ENCODE measurements at regions not wholly inside any gene's neighbourhood (a gene's known extent, or its start where the extent isn't known, plus 50 kb on each side); places are given as distances from the start of the nearest gene placed in this dataset.

GRCh38 chr20:33908868-33909267 lies 84.8 kb upstream of the RALY start:
- no CpG with 5 or more reads among the region's 6 CpGs for WGBS, 2 experiments (ENCODE audit: extremely low coverage in 2 of 2, insufficient read length in 1 of 2)
- peaks cover 30% of the 10 kb centered on the region for H3K4me1 ChIP-seq (ENCODE audit: control insufficient read depth, insufficient read depth, low read length)
- peak overlapping the region; percentile 57; the same call in 2 of the 3 replicates for H2BK15ac ChIP-seq (ENCODE audit: low read depth, low read length)
- H3K18ac ChIP-seq (ENCODE audit: low read depth, low read length): peak overlapping the region; percentile 53
- dilution Hi-C loops (cut with HindIII; ENCODE audit: low sequenced_read_pairs, unreplicated experiment) (no loop called here), intact Hi-C loops (cut with micrococcal nuclease) (loop anchor here (1.0 kb wide), 2 partner anchors 13 to 84 kb away; partner anchors contain the start of gene RALY), in situ Hi-C loops (cut with MboI; ENCODE audit: low sequenced_read_pairs) (no loop called here)
- H2AK5ac ChIP-seq (ENCODE audit: low read depth, low read length): peak overlapping the region; percentile 65
- peak overlapping the region; percentile 79 for H3K27ac ChIP-seq (ENCODE audit: insufficient read depth, low read length)
- H3K9ac ChIP-seq (ENCODE audit: low read depth, low read length): peak overlapping the region; percentile 35; the same call in 1 of the 2 replicates
- H2BK120ac ChIP-seq (ENCODE audit: low read depth, low read length): peak overlapping the region; percentile 95
- no peaks in the 10 kb centered on the region for H3K9me3 ChIP-seq (ENCODE audit: control insufficient read depth, insufficient read depth, low read length)
- H3K4me3 ChIP-seq (ENCODE audit: insufficient read depth, low read depth, low read length): no peak overlapping the region
- peak overlapping the region; percentile 80; the same call in 1 of the 2 replicates for H3K23ac ChIP-seq (ENCODE audit: low read depth, low read length)
- peak overlapping the region; percentile 63 for H2AK9ac ChIP-seq (replicated peaks; ENCODE audit: low read depth, low read length, poor library complexity)
- H2BK5ac ChIP-seq (ENCODE audit: low read depth, low read length, poor library complexity, severe bottlenecking): peak overlapping the region; percentile 94
- H3K4ac ChIP-seq (ENCODE audit: low read depth, low read length): peak overlapping the region; percentile 92
- H4K5ac ChIP-seq (ENCODE audit: low read depth, low read length): peak overlapping the region; percentile 77
- peak overlapping the region; percentile 56 to 91 for H4K8ac ChIP-seq (ENCODE audit: low read depth in 2 of 2, low read length in 2 of 2)
- CTCF ChIA-PET: interaction anchor here (0.9 kb wide), 1 partner anchor 53 kb away, joined by 6 read pairs; no protein-coding TSS in a partner anchor
- POLR2A ChIA-PET (ENCODE audit: unreplicated experiment): no interaction called here
- no peak for ATAC-seq (ENCODE audit: low read depth)
- H3K4me2 ChIP-seq (ENCODE audit: low read depth, low read length): no peak overlapping the region
- TF ChIP-seq NFE2L2 (IDR thresholded peaks at IDR 0.05; ENCODE audit: low read depth, low read length): no peak
- TF ChIP-seq MXI1 (IDR thresholded peaks at IDR 0.05; ENCODE audit: borderline replicate concordance, low read depth, low read length): no peak
- no peak for TF ChIP-seq BHLHE40 (IDR thresholded peaks at IDR 0.05; ENCODE audit: low read depth, low read length)
- TF ChIP-seq SMC3 (IDR thresholded peaks at IDR 0.05; ENCODE audit: low read depth, low read length): no peak
- TF ChIP-seq MAZ (IDR thresholded peaks at IDR 0.05; ENCODE audit: borderline replicate concordance, low read depth, low read length): no peak
- no peak for TF ChIP-seq RFX5 (IDR thresholded peaks at IDR 0.05; ENCODE audit: low read depth, low read length)
- no peak for TF ChIP-seq RCOR1 (IDR thresholded peaks at IDR 0.05; ENCODE audit: insufficient replicate concordance, low read length)
- no peak for TF ChIP-seq MAFK (IDR thresholded peaks at IDR 0.05; ENCODE audit: low read depth, low read length)
- no peak for TF ChIP-seq RAD21 (IDR thresholded peaks at IDR 0.05; ENCODE audit: low read length)
- TF ChIP-seq ELK1 (IDR thresholded peaks at IDR 0.05; ENCODE audit: borderline replicate concordance, low read depth, low read length): no peak
- TF ChIP-seq, protein P1, sequence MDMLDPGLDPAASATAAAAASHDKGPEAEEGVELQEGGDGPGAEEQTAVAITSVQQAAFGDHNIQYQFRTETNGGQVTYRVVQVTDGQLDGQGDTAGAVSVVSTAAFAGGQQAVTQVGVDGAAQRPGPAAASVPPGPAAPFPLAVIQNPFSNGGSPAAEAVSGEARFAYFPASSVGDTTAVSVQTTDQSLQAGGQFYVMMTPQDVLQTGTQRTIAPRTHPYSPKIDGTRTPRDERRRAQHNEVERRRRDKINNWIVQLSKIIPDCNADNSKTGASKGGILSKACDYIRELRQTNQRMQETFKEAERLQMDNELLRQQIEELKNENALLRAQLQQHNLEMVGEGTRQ (IDR thresholded peaks at IDR 0.05; ENCODE audit: low read depth, low read length): no peak
- TF ChIP-seq, protein P2, sequence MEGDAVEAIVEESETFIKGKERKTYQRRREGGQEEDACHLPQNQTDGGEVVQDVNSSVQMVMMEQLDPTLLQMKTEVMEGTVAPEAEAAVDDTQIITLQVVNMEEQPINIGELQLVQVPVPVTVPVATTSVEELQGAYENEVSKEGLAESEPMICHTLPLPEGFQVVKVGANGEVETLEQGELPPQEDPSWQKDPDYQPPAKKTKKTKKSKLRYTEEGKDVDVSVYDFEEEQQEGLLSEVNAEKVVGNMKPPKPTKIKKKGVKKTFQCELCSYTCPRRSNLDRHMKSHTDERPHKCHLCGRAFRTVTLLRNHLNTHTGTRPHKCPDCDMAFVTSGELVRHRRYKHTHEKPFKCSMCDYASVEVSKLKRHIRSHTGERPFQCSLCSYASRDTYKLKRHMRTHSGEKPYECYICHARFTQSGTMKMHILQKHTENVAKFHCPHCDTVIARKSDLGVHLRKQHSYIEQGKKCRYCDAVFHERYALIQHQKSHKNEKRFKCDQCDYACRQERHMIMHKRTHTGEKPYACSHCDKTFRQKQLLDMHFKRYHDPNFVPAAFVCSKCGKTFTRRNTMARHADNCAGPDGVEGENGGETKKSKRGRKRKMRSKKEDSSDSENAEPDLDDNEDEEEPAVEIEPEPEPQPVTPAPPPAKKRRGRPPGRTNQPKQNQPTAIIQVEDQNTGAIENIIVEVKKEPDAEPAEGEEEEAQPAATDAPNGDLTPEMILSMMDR (conservative IDR thresholded peaks at IDR 0.05; ENCODE audit: low read depth, low read length): no peak
- no peak for TF ChIP-seq CEBPB (IDR thresholded peaks at IDR 0.05; ENCODE audit: low read depth, low read length)
- no peak for TF ChIP-seq FOS (IDR thresholded peaks at IDR 0.05; ENCODE audit: low read depth, low read length)
- TF ChIP-seq CHD1 (IDR thresholded peaks at IDR 0.05; ENCODE audit: low read depth, low read length): no peak
- TF ChIP-seq POLR2A (IDR thresholded peaks at IDR 0.05; ENCODE audit: low read depth, low read length): no peak
- H3K9me1 ChIP-seq (ENCODE audit: insufficient read depth, low read length): 0 out of 2 replicates have a peak, but pooled peaks cover 3% of the 10 kb centered on the region
- peak overlapping the region; percentile 59 for H2AFZ ChIP-seq (replicated peaks; ENCODE audit: low read length, poor library complexity)
- no peaks in the 10 kb centered on the region for H3K36me3 ChIP-seq (ENCODE audit: control insufficient read depth, insufficient read depth, low read length)
- BruUV-seq (replicated peaks): no TSS peak
- H3K79me1 ChIP-seq (ENCODE audit: low read depth in 1 of 2, low read length in 2 of 2): no peaks in the 10 kb centered on the region
- DNase-seq: no peak
- no peaks in the 10 kb centered on the region for H4K20me1 ChIP-seq (ENCODE audit: insufficient read depth, low read length)
- H4K91ac ChIP-seq (ENCODE audit: insufficient read depth, low read depth, low read length): peak overlapping the region; percentile 87
- no peaks in the 10 kb centered on the region; the same call in 1 of the 2 replicates for H3K27me3 ChIP-seq (ENCODE audit: control insufficient read depth, insufficient read depth, low read length)
- H3K56ac ChIP-seq (ENCODE audit: extremely low read depth, insufficient read depth, low read length): peak overlapping the region; percentile 61
- H2BK20ac ChIP-seq (ENCODE audit: low read depth, low read length): peak overlapping the region; percentile 96
- peak overlapping the region; percentile 84 for H3K14ac ChIP-seq (replicated peaks; ENCODE audit: low read depth, low read length)
